SU-DHL-6 (cell line): ENCODE measurements at regions not wholly inside any gene's neighbourhood (a gene's known extent, or its start where the extent isn't known, plus 50 kb on each side); places are given as distances from the start of the nearest gene placed in this dataset.
"Not testable (repeated sequence)": the region's sequence is repeated elsewhere in the genome, so short reads cannot be mapped to it uniquely, and the experiment has no call there.

Experiments used
- CTCF ChIP-seq: fragments of 200-600 bp; sonication (generic); IDR thresholded peaks from one replicate; pipeline ENCODE4 v1.5.1; 2017; ENCODE audit warnings: antibody characterized with exemption, mild to moderate bottlenecking, low read length, moderate library complexity; ENCODE audit not compliant: insufficient read depth, poor library complexity, severe bottlenecking
- EZH2phosphoT487 ChIP-seq: fragments of 200-600 bp; sonication (generic), shearing (Covaris generic); conservative IDR thresholded peaks from 2 replicates; pipeline ENCODE4 v1.6.1; 2018; ENCODE audit warnings: mild to moderate bottlenecking, antibody characterized with exemption, low read length, moderate library complexity, mixed read lengths

- not testable (repeated sequence) for TF ChIP-seq CTCF, EZH2phosphoT487
Measured at GRCh38 chr2:75374414-75374957, 175.2 kb upstream of the TACR1 start.
